ENCODE measurements at regions not wholly inside any gene's neighbourhood (a gene's known extent, or its start where the extent isn't known, plus 50 kb on each side); places are given as distances from the start of the nearest gene placed in this dataset.

DNA sequence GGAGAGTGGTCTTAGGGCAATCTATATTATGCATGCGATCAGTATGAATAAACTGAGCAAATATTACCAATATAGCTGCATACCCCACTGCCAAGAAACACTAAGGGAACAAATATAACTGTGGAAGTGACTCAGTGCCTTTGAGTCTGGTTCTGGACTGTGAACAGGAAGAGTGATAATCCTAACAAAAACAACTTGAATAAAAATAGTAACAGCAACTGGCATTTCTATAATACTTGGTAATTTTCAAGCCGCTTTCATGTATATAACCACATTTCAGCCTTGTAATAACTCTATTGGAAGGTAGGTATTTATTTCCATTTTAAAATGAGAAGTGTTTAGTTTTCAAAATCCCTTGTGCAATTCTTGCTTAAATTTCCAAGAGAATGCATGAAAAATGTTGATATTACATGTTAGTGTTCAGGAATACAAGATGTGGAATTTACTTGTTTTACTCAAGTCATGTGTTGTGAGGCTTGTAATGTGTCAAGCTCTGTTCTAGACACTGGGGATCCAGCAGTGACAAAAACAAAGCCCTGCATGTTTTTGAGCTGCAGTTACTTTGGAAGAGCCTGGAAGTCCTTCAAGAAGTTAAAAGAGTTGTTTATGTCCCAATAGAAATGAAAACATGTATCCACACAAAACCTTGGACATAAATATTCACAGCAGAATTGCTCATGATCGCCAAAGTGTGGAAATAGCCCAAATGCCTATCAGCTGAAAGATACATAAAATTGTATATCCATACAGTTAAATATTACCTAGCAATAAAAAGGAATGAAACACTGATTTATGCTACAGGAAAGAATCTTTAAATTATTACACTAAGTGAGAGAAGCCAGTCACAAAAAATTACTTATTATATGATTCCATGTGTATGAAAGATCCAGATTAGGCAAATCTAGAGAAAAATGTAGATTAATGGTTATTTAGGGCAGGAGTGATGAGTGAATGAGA is 338.1 kb upstream of the TMEM132C start (continued):
- TF ChIP-seq, protein P1, sequence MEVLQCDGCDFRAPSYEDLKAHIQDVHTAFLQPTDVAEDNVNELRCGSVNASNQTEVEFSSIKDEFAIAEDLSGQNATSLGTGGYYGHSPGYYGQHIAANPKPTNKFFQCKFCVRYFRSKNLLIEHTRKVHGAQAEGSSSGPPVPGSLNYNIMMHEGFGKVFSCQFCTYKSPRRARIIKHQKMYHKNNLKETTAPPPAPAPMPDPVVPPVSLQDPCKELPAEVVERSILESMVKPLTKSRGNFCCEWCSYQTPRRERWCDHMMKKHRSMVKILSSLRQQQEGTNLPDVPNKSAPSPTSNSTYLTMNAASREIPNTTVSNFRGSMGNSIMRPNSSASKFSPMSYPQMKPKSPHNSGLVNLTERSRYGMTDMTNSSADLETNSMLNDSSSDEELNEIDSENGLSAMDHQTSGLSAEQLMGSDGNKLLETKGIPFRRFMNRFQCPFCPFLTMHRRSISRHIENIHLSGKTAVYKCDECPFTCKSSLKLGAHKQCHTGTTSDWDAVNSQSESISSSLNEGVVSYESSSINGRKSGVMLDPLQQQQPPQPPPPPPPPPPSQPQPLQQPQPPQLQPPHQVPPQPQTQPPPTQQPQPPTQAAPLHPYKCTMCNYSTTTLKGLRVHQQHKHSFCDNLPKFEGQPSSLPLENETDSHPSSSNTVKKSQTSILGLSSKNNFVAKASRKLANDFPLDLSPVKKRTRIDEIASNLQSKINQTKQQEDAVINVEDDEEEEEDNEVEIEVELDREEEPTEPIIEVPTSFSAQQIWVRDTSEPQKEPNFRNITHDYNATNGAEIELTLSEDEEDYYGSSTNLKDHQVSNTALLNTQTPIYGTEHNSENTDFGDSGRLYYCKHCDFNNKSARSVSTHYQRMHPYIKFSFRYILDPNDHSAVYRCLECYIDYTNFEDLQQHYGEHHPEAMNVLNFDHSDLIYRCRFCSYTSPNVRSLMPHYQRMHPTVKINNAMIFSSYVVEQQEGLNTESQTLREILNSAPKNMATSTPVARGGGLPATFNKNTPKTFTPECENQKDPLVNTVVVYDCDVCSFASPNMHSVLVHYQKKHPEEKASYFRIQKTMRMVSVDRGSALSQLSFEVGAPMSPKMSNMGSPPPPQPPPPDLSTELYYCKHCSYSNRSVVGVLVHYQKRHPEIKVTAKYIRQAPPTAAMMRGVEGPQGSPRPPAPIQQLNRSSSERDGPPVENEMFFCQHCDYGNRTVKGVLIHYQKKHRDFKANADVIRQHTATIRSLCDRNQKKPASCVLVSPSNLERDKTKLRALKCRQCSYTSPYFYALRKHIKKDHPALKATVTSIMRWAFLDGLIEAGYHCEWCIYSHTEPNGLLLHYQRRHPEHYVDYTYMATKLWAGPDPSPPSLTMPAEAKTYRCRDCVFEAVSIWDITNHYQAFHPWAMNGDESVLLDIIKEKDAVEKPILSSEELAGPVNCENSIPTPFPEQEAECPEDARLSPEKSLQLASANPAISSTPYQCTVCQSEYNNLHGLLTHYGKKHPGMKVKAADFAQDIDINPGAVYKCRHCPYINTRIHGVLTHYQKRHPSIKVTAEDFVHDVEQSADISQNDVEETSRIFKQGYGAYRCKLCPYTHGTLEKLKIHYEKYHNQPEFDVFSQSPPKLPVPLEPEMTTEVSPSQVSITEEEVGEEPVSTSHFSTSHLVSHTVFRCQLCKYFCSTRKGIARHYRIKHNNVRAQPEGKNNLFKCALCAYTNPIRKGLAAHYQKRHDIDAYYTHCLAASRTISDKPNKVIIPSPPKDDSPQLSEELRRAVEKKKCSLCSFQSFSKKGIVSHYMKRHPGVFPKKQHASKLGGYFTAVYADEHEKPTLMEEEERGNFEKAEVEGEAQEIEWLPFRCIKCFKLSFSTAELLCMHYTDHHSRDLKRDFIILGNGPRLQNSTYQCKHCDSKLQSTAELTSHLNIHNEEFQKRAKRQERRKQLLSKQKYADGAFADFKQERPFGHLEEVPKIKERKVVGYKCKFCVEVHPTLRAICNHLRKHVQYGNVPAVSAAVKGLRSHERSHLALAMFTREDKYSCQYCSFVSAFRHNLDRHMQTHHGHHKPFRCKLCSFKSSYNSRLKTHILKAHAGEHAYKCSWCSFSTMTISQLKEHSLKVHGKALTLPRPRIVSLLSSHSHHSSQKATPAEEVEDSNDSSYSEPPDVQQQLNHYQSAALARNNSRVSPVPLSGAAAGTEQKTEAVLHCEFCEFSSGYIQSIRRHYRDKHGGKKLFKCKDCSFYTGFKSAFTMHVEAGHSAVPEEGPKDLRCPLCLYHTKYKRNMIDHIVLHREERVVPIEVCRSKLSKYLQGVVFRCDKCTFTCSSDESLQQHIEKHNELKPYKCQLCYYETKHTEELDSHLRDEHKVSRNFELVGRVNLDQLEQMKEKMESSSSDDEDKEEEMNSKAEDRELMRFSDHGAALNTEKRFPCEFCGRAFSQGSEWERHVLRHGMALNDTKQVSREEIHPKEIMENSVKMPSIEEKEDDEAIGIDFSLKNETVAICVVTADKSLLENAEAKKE (CRISPR knock-in tag; IDR thresholded peaks at IDR 0.05), result no peak
- TF ChIP-seq CREB1 (CRISPR knock-in tag; IDR thresholded peaks at IDR 0.05; ENCODE audit: low read depth) (no peak), JUNB (IDR thresholded peaks at IDR 0.05; ENCODE audit: unreplicated experiment) (no peak), NANOG (IDR thresholded peaks at IDR 0.05; ENCODE audit: borderline replicate concordance) (no peak), CTCF (conservative IDR thresholded peaks at IDR 0.05; ENCODE audit: low read depth in 2 of 2) (no peak), ZNF114 (CRISPR knock-in tag; IDR thresholded peaks at IDR 0.05) (no peak), ZNF331 (CRISPR knock-in tag; IDR thresholded peaks at IDR 0.05; ENCODE audit: low read depth) (no peak), POLR2AphosphoS5 (IDR thresholded peaks at IDR 0.05; ENCODE audit: low read depth) (no peak), ETS1 (IDR thresholded peaks at IDR 0.05) (no peak), EZH2phosphoT487 (IDR thresholded peaks at IDR 0.05; ENCODE audit: unreplicated experiment) (no peak), EZH2 (IDR thresholded peaks at IDR 0.05; ENCODE audit: low read depth, unreplicated experiment) (no peak)
